ENCODE measurements at regions not wholly inside any gene's neighbourhood (a gene's known extent, or its start where the extent isn't known, plus 50 kb on each side); places are given as distances from the start of the nearest gene placed in this dataset.

- Histone ChIP-seq H3K27ac (ENCODE audit: low read depth, low read length) (no peak overlapping the region), H3K9me3 (ENCODE audit: control insufficient read depth, insufficient read depth, low read depth, low read length) (peaks cover 10% of the 10 kb centered on the region), H3K9ac (ENCODE audit: low read length) (no peak overlapping the region), H3K4me3 (ENCODE audit: low read depth, low read length) (no peak overlapping the region), H3K36me3 (ENCODE audit: control insufficient read depth, insufficient read depth, low read length) (no peaks in the 10 kb centered on the region), H3K27me3 (ENCODE audit: control insufficient read depth, insufficient read depth, low read length) (no peaks in the 10 kb centered on the region), H3K4me1 (ENCODE audit: control insufficient read depth, insufficient read depth, low read length) (peaks cover 9% of the 10 kb centered on the region; the same call in 1 of the 2 replicates)
Observed at GRCh38 chr13:39803156-39803555, 147.7 kb downstream of the COG6 start.

GRCh38 chr13:39803851-39804250 lies 148.4 kb downstream of the COG6 start:
- Histone ChIP-seq H3K9me3 (ENCODE audit: control insufficient read depth, insufficient read depth, low read depth, low read length) (peaks cover 10% of the 10 kb centered on the region), H3K4me3 (ENCODE audit: low read depth, low read length) (no peak overlapping the region), H3K9ac (ENCODE audit: low read length) (no peak overlapping the region), H3K27me3 (ENCODE audit: control insufficient read depth, insufficient read depth, low read length) (no peaks in the 10 kb centered on the region), H3K4me1 (ENCODE audit: control insufficient read depth, insufficient read depth, low read length) (peaks cover 9% of the 10 kb centered on the region; the same call in 1 of the 2 replicates), H3K27ac (ENCODE audit: low read depth, low read length) (no peak overlapping the region), H3K36me3 (ENCODE audit: control insufficient read depth, insufficient read depth, low read length) (no peaks in the 10 kb centered on the region)

DNA sequence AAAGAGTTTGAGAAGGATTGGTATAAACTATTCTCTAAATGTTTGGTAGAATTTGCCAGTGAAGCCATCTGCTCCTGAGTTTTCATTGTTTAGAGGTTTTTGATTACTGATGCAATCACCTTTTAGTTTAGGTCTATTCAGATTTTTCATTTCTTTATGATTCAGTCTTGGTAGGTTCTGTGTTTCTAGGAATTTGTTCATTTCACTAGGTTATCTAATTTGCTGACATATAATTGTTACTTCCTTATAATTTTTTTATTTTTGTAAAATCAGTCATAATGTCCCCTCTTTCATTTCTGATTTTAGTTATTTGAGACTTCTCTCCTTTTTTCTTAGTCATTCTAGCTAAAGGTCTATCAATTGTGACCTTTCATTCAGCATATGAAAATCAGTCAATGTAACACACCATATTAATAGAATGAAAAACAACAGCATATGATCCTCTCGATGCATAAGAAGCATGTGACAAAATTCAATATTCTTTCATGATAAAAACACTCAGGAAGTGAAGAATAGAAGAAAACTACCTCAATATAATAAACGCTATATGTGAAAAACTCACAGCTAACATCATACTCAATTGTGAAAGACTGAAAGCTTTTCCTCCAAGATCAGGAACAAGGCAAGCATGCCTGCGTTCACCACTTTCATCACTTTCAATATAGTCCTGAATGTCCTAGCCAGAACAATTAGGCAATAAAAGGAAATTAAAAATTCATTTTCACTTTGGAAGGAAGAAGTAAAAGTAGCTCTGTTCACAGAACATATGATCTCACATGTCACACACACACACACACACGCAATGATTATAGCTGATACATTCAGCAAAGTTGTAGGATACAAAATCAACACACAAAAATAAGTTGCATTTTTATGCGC lies 149.1 kb downstream of the COG6 start:
- Histone ChIP-seq H3K4me3 (ENCODE audit: low read depth, low read length) (no peak overlapping the region), H3K9me3 (ENCODE audit: control insufficient read depth, insufficient read depth, low read depth, low read length) (peaks cover 10% of the 10 kb centered on the region), H3K27ac (ENCODE audit: low read depth, low read length) (no peak overlapping the region), H3K36me3 (ENCODE audit: control insufficient read depth, insufficient read depth, low read length) (no peaks in the 10 kb centered on the region), H3K4me1 (ENCODE audit: control insufficient read depth, insufficient read depth, low read length) (peaks cover 9% of the 10 kb centered on the region; the same call in 1 of the 2 replicates), H3K9ac (ENCODE audit: low read length) (no peak overlapping the region), H3K27me3 (ENCODE audit: control insufficient read depth, insufficient read depth, low read length) (no peaks in the 10 kb centered on the region)

GRCh38 chr13:39809466-39809865 lies 154.0 kb downstream of the COG6 start:
- H3K9me3 ChIP-seq (ENCODE audit: control insufficient read depth, insufficient read depth, low read depth, low read length): no peaks in the 10 kb centered on the region
- no peak overlapping the region for H3K4me3 ChIP-seq (ENCODE audit: low read depth, low read length)
- no peak overlapping the region for H3K27ac ChIP-seq (ENCODE audit: low read depth, low read length)
- no peaks in the 10 kb centered on the region for H3K27me3 ChIP-seq (ENCODE audit: control insufficient read depth, insufficient read depth, low read length)
- H3K9ac ChIP-seq (ENCODE audit: low read length): no peak overlapping the region
- no peaks in the 10 kb centered on the region for H3K36me3 ChIP-seq (ENCODE audit: control insufficient read depth, insufficient read depth, low read length)
- 0 out of 2 replicates have a peak, but pooled peaks cover 4% of the 10 kb centered on the region for H3K4me1 ChIP-seq (ENCODE audit: control insufficient read depth, insufficient read depth, low read length)

DNA sequence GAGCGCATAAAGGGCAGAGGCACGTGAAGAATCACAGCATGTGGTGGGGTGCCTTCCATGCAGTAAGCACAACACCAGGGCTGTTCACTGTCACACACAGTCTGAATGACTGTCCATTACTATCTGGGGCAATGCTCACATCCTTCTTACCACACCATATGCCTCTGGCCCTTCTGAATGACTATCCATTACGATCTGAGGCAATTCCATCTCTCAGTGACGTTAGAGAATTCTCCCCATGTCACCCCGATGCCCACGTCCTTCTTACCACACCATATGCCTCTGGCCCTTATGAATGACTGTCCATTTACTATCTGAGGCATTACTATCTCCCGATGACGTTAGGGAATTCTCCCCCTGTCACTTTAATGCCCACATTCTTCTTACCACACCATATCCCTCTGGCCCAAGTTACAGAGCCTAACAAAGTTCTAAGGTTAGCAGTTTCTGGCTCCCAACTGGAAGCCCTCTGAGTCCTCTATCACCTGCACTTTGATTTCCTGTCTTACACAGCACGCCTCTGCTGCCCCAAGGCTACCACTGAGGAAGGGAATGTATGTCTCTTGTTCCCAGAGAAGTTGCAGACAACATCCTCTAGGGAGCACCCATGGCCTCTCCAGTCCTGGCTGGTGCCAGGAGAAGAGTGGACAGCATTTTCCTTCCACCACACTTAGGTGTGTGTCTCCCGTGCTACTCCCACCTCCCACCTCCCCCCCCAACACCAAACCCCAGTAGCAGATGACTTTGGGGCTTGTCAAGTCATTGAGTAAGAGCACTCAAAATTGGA lies 154.8 kb downstream of the COG6 start:
- Histone ChIP-seq H3K4me1 (ENCODE audit: control insufficient read depth, insufficient read depth, low read length) (no peaks in the 10 kb centered on the region), H3K9ac (ENCODE audit: low read length) (no peak overlapping the region), H3K4me3 (ENCODE audit: low read depth, low read length) (no peak overlapping the region), H3K27me3 (ENCODE audit: control insufficient read depth, insufficient read depth, low read length) (no peaks in the 10 kb centered on the region), H3K27ac (ENCODE audit: low read depth, low read length) (no peak overlapping the region), H3K36me3 (ENCODE audit: control insufficient read depth, insufficient read depth, low read length) (no peaks in the 10 kb centered on the region), H3K9me3 (ENCODE audit: control insufficient read depth, insufficient read depth, low read depth, low read length) (no peaks in the 10 kb centered on the region)

GRCh38 chr13:39811051-39811450 lies 155.6 kb downstream of the COG6 start:
- H3K9ac ChIP-seq (ENCODE audit: low read length): no peak overlapping the region
- no peaks in the 10 kb centered on the region for H3K27me3 ChIP-seq (ENCODE audit: control insufficient read depth, insufficient read depth, low read length)

DNA sequence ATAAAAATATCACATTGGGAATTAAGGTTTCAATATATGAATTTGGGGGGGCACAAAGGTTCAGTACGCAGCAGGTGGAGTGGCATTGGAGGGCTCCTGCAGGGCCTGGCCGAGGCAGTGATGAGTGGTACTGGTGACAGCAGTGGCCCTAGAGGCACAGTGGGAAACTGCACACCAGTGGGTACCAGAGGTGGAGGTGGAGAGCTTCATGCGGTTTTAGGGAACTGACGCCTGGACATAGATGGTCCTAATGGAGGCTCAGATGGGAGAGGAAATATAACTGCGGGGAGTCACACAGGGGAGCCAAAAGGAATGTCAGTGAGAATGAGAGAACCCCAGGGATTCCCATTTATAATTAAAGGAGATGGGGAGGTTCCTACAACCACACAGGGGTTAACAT lies 156.2 kb downstream of the COG6 start:
- Histone ChIP-seq H3K9me3 (ENCODE audit: control insufficient read depth, insufficient read depth, low read depth, low read length) (no peaks in the 10 kb centered on the region), H3K27ac (ENCODE audit: low read depth, low read length) (no peak overlapping the region), H3K36me3 (ENCODE audit: control insufficient read depth, insufficient read depth, low read length) (no peaks in the 10 kb centered on the region), H3K27me3 (ENCODE audit: control insufficient read depth, insufficient read depth, low read length) (no peaks in the 10 kb centered on the region), H3K9ac (ENCODE audit: low read length) (no peak overlapping the region), H3K4me3 (ENCODE audit: low read depth, low read length) (no peak overlapping the region), H3K4me1 (ENCODE audit: control insufficient read depth, insufficient read depth, low read length) (no peaks in the 10 kb centered on the region)

More at GRCh38 chr13:39811051-39811450, 155.6 kb downstream of the COG6 start:
- Histone ChIP-seq H3K4me3 (ENCODE audit: low read depth, low read length) (no peak overlapping the region), H3K27ac (ENCODE audit: low read depth, low read length) (no peak overlapping the region), H3K36me3 (ENCODE audit: control insufficient read depth, insufficient read depth, low read length) (no peaks in the 10 kb centered on the region), H3K9me3 (ENCODE audit: control insufficient read depth, insufficient read depth, low read depth, low read length) (no peaks in the 10 kb centered on the region), H3K4me1 (ENCODE audit: control insufficient read depth, insufficient read depth, low read length) (no peaks in the 10 kb centered on the region)

DNA sequence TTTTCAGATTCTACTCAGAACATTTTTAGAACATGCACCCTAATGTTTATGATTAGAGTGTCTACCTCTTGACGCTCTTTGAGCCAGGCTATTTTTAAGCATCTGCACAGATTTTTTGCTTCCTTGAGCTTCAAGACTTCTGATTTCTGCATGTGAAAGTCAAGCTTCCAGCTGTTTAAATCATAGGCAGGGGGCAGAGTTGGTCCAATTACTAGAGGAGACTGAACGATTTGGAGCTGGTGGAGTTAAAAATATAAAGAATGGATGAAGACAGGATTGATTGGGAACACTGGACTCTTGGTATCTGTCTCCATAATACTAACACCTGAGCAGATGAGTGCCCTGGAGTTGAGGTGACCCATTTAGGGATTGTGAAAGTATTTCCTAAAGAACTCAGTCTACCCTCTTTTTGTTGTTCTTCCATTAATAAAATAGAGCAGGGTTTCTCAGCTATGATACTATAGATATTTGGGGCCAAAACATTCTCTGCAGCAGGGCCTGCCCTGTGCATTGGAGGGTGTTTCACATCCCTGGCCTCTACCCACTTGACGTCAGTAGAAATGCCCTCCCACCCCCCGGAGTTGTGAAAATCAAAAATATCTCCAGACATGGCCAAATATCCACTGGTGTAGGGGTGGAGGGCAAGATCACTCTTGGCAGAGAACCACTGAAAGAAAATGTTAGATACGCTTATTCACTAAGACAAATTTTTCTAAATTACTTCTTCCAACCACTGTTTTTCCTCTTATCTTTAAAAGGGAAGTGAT lies 160.1 kb downstream of the COG6 start:
- Histone ChIP-seq H3K4me3 (ENCODE audit: low read depth, low read length) (no peak overlapping the region), H3K9me3 (ENCODE audit: control insufficient read depth, insufficient read depth, low read depth, low read length) (no peaks in the 10 kb centered on the region), H3K27ac (ENCODE audit: low read depth, low read length) (no peak overlapping the region), H3K4me1 (ENCODE audit: control insufficient read depth, insufficient read depth, low read length) (no peaks in the 10 kb centered on the region), H3K36me3 (ENCODE audit: control insufficient read depth, insufficient read depth, low read length) (no peaks in the 10 kb centered on the region), H3K27me3 (ENCODE audit: control insufficient read depth, insufficient read depth, low read length) (no peaks in the 10 kb centered on the region), H3K9ac (ENCODE audit: low read length) (no peak overlapping the region)

GRCh38 chr13:39816936-39817335 lies 161.5 kb downstream of the COG6 start:
- H3K27ac ChIP-seq (ENCODE audit: low read depth, low read length): no peak overlapping the region
- H3K4me3 ChIP-seq (ENCODE audit: low read depth, low read length): no peak overlapping the region
- H3K27me3 ChIP-seq (ENCODE audit: control insufficient read depth, insufficient read depth, low read length): no peaks in the 10 kb centered on the region
- H3K36me3 ChIP-seq (ENCODE audit: control insufficient read depth, insufficient read depth, low read length): no peaks in the 10 kb centered on the region
- no peaks in the 10 kb centered on the region for H3K9me3 ChIP-seq (ENCODE audit: control insufficient read depth, insufficient read depth, low read depth, low read length)
- no peak overlapping the region for H3K9ac ChIP-seq (ENCODE audit: low read length)
- H3K4me1 ChIP-seq (ENCODE audit: control insufficient read depth, insufficient read depth, low read length): no peaks in the 10 kb centered on the region; the same call in 1 of the 2 replicates

GRCh38 chr13:39818953-39819352 lies 163.5 kb downstream of the COG6 start:
- H3K4me1 ChIP-seq (ENCODE audit: control insufficient read depth, insufficient read depth, low read length): peaks cover 12% of the 10 kb centered on the region; the same call in 1 of the 2 replicates
- no peak overlapping the region for H3K4me3 ChIP-seq (ENCODE audit: low read depth, low read length)
- H3K9ac ChIP-seq (ENCODE audit: low read length): no peak overlapping the region
- no peaks in the 10 kb centered on the region for H3K36me3 ChIP-seq (ENCODE audit: control insufficient read depth, insufficient read depth, low read length)
- H3K9me3 ChIP-seq (ENCODE audit: control insufficient read depth, insufficient read depth, low read depth, low read length): no peaks in the 10 kb centered on the region
- H3K27ac ChIP-seq (ENCODE audit: low read depth, low read length): no peak overlapping the region
- no peaks in the 10 kb centered on the region for H3K27me3 ChIP-seq (ENCODE audit: control insufficient read depth, insufficient read depth, low read length)

Data from HUES6 (cell line).